ENCODE measurements at regions not wholly inside any gene's neighbourhood (a gene's known extent, or its start where the extent isn't known, plus 50 kb on each side); places are given as distances from the start of the nearest gene placed in this dataset.

DNA sequence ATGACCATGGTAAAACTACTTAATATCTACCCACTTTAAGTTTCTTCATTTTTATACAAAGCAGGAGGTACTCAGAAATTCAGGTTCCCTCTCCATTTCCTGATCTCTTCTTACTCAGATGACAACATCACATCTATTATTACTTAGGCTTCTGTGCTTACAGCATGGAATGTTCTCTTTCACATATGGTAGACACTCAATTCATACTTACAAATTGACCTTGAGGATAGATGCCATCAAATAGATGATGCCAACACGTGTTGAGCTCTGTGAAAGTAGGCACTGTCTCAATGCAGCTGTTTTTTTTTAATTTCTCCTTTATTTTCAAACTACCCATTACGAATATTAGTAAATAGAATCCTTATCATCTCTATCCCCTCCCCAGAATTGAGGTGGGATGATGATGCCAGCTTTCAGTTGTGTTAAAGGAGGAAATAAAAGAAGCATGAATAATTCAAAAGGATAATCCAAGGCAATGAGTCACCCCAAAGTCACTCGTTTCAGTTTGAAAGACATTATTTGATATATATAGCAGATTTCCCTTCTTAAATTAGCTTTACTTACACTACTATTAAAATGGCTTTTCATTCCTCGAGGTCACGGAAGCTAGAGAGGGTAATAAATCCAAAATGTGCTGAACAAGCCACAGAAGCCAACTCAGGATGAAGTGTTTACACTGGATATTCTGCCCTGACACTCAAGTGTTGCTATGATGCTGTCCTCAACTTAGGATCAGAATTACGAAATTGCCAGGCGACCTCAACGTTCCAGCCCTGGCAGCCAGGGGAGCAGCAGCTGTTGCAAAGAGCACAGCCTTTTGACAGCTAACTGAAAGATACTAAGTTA, 124.2 kb upstream of the EOLA2 start:
- Histone ChIP-seq H3K4me1 (ENCODE audit: insufficient read depth) (peaks cover 33% of the 10 kb centered on the region), H3K9me2 (ENCODE audit: insufficient read depth) (no peaks in the 10 kb centered on the region), H3K9me3 (ENCODE audit: low read depth) (no peaks in the 10 kb centered on the region), H4K20me1 (ENCODE audit: insufficient read depth) (no peaks in the 10 kb centered on the region), H2AFZ (no peak overlapping the region), H3K36me3 (ENCODE audit: low read depth) (no peaks in the 10 kb centered on the region), H3K27ac (peak overlapping the region; percentile 46), H3K27me3 (replicated peaks; ENCODE audit: insufficient read depth) (no peaks in the 10 kb centered on the region), H3K79me2 (ENCODE audit: insufficient read depth) (no peaks in the 10 kb centered on the region), H3F3A (ENCODE audit: insufficient read depth) (peaks cover 12% of the 10 kb centered on the region; the same call in 1 of the 2 replicates), H3K4me2 (ENCODE audit: unreplicated experiment) (peak overlapping the region; percentile 70), H3K4me3 (peak overlapping the region; percentile 39), H3K9ac (no peak overlapping the region)
- 0 out of 2 replicates have a peak, but pooled peaks have one; percentile 36 for TF ChIP-seq EZH2phosphoT487 (IDR thresholded peaks at IDR 0.05; ENCODE audit: insufficient read depth, low read depth)
- no peak for TF ChIP-seq EZH2 (IDR thresholded peaks at IDR 0.05; ENCODE audit: insufficient read depth, poor library complexity, severe bottlenecking)
- in situ Hi-C loops (cut with MboI) = no loop called here
- DNase-seq = peak; percentile 70
- 1 to 3% methylated on average over 8 of the region's 8 CpGs for WGBS, 2 experiments (ENCODE audit: low coverage in 1 of 2, low lambda C conversion rate in 2 of 2, missing lambda C conversion rate in 2 of 2)

DNA sequence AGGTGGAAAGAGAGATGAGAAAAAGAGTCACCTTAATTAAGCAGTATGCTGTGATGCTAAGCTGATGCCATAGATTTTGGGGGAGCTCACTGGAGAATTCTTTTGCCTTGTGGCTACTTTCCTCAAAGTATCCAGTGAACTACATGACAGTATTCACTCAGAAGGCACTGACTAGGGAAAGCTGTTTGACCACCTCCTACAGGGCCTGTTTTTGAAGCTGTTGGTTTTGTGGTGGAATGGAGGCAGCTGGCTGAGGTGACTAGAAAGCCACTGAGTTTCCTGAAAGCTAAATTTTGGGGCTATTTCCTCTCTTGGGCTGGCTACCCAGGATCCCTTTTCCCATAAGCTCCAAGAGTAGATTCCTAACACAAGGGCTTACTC, 124.8 kb upstream of the EOLA2 start:
- no peaks in the 10 kb centered on the region for H3K79me2 ChIP-seq (ENCODE audit: insufficient read depth)
- H4K20me1 ChIP-seq (ENCODE audit: insufficient read depth) = no peaks in the 10 kb centered on the region
- H3K9ac ChIP-seq = no peak overlapping the region
- H3K9me3 ChIP-seq (ENCODE audit: low read depth) = no peaks in the 10 kb centered on the region
- DNase-seq = no peak
- H2AFZ ChIP-seq = no peak overlapping the region
- H3K4me2 ChIP-seq (ENCODE audit: unreplicated experiment) = peak overlapping the region; percentile 70
- H3F3A ChIP-seq (ENCODE audit: insufficient read depth) = peaks cover 12% of the 10 kb centered on the region; the same call in 1 of the 2 replicates
- H3K4me1 ChIP-seq (ENCODE audit: insufficient read depth) = peaks cover 33% of the 10 kb centered on the region
- peak overlapping the region; percentile 46 for H3K27ac ChIP-seq
- H3K27me3 ChIP-seq (replicated peaks; ENCODE audit: insufficient read depth) = no peaks in the 10 kb centered on the region
- H3K9me2 ChIP-seq (ENCODE audit: insufficient read depth) = no peaks in the 10 kb centered on the region
- peak overlapping the region; percentile 39 for H3K4me3 ChIP-seq
- in situ Hi-C loops (cut with MboI) = no loop called here
- TF ChIP-seq EZH2phosphoT487 (IDR thresholded peaks at IDR 0.05; ENCODE audit: insufficient read depth, low read depth) (no peak), EZH2 (IDR thresholded peaks at IDR 0.05; ENCODE audit: insufficient read depth, poor library complexity, severe bottlenecking) (no peak)
- no peaks in the 10 kb centered on the region for H3K36me3 ChIP-seq (ENCODE audit: low read depth)

DNA sequence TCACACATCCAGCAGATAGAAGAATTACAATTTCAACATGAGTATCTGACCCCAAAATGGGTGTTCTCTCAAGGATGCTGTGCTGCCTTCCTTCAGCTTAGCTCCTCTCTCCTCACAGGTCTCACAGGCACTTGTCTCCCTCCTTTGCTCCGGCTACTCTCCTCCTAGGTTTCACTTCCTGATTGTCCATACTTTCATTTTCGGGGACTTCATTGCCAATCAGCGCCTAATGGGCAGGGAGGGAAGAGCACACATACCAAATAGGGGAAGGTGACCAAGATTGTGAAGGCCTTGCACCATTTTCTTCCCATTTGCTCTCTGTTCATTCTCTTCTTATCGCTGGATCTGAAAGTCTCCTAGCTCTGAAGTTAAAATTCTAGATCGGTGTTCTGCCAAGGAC, 125.4 kb upstream of the EOLA2 start:
- Histone ChIP-seq H3K79me2 (ENCODE audit: insufficient read depth) (no peaks in the 10 kb centered on the region), H3K4me3 (no peak overlapping the region), H3K4me2 (ENCODE audit: unreplicated experiment) (no peak overlapping the region), H3K4me1 (ENCODE audit: insufficient read depth) (peaks cover 30% of the 10 kb centered on the region), H3K27me3 (replicated peaks; ENCODE audit: insufficient read depth) (no peaks in the 10 kb centered on the region), H3K27ac (no peak overlapping the region), H3K9me3 (ENCODE audit: low read depth) (no peaks in the 10 kb centered on the region), H3F3A (ENCODE audit: insufficient read depth) (peaks cover 12% of the 10 kb centered on the region; the same call in 1 of the 2 replicates), H3K36me3 (ENCODE audit: low read depth) (no peaks in the 10 kb centered on the region), H3K9ac (no peak overlapping the region), H2AFZ (no peak overlapping the region), H4K20me1 (ENCODE audit: insufficient read depth) (no peaks in the 10 kb centered on the region), H3K9me2 (ENCODE audit: insufficient read depth) (no peaks in the 10 kb centered on the region)
- no peak for TF ChIP-seq EZH2 (IDR thresholded peaks at IDR 0.05; ENCODE audit: insufficient read depth, poor library complexity, severe bottlenecking)
- TF ChIP-seq EZH2phosphoT487 (IDR thresholded peaks at IDR 0.05; ENCODE audit: insufficient read depth, low read depth) = no peak
- no peak for DNase-seq
- in situ Hi-C loops (cut with MboI) = no loop called here
- WGBS, 2 experiments (ENCODE audit: low coverage in 1 of 2, low lambda C conversion rate in 2 of 2, missing lambda C conversion rate in 2 of 2) = 98 to 100% methylated on average over 5 of the region's 5 CpGs

DNA sequence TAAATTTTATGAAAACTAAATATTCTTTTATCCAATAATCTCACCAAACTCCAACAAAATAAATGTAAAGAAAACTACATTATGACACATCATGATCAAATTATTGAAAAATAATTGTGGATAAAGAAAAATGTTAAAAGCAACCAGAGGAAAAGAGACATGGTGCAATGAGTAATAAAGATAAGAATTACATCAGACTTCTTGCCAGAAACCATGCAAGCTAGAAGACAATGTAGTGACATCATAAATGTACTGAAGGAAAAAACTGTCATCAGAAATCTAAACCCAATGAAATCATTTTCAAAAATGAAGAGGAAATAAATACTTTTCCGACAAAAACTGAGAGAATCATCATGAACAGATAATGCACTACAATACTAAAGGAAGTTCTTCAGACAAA, 135.9 kb upstream of the EOLA2 start:
- Histone ChIP-seq H3K36me3 (ENCODE audit: low read depth) (no peaks in the 10 kb centered on the region), H3K9me3 (ENCODE audit: low read depth) (no peaks in the 10 kb centered on the region), H3K9ac (no peak overlapping the region), H3K4me1 (ENCODE audit: insufficient read depth) (no peaks in the 10 kb centered on the region), H3K27me3 (replicated peaks; ENCODE audit: insufficient read depth) (no peaks in the 10 kb centered on the region), H3K9me2 (ENCODE audit: insufficient read depth) (no peaks in the 10 kb centered on the region), H3K27ac (0 out of 2 replicates have a peak overlapping the region, but pooled peaks have one; percentile 15), H3K4me3 (no peak overlapping the region), H3K79me2 (ENCODE audit: insufficient read depth) (no peaks in the 10 kb centered on the region), H3F3A (ENCODE audit: insufficient read depth) (no peaks in the 10 kb centered on the region), H3K4me2 (ENCODE audit: unreplicated experiment) (no peak overlapping the region), H4K20me1 (ENCODE audit: insufficient read depth) (no peaks in the 10 kb centered on the region), H2AFZ (no peak overlapping the region)
- WGBS, 2 experiments (ENCODE audit: low coverage in 1 of 2, low lambda C conversion rate in 2 of 2, missing lambda C conversion rate in 2 of 2) = 46 to 53% methylated on average over 1 of the region's 1 CpG
- in situ Hi-C loops (cut with MboI) = no loop called here
- TF ChIP-seq EZH2phosphoT487 (IDR thresholded peaks at IDR 0.05; ENCODE audit: insufficient read depth, low read depth) (no peak), EZH2 (IDR thresholded peaks at IDR 0.05; ENCODE audit: insufficient read depth, poor library complexity, severe bottlenecking) (no peak)
- peak; percentile 56 for DNase-seq
